HPDE6-E6E7 (cell line): ENCODE measurements at regions not wholly inside any gene's neighbourhood (a gene's known extent, or its start where the extent isn't known, plus 50 kb on each side); places are given as distances from the start of the nearest gene placed in this dataset.
A peak's percentile ranks its signal among the peaks of the same experiment; 100 is the strongest.
"Not testable (repeated sequence)": the region's sequence is repeated elsewhere in the genome, so short reads cannot be mapped to it uniquely, and the experiment has no call there.

Source experiments
- DNase-seq: peaks from one replicate; pipeline ENCODE4 v3.0.0; 2011; ENCODE audit warnings: missing footprints; ENCODE audit errors: extremely low spot score

DNA sequence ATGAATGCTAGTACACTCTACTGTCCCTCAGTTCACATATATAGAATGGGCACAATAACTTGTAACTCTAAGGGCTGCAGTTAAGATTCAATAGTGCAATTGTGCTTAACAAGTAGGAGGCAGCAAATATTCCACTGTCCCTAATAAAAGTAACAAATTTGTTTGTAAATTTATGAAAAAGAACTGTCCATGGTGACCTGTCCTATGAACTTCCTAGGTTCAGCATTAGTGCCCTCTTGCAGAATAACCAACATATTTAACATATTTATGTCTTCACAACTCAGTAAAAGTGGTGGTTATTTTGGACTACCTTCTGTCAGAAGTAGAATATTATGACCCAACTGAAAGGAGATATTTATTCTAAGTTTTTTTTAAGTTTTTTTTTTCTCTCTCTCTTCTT, 327.8 kb downstream of the CENPW start:
- no peak for DNase-seq

DNA sequence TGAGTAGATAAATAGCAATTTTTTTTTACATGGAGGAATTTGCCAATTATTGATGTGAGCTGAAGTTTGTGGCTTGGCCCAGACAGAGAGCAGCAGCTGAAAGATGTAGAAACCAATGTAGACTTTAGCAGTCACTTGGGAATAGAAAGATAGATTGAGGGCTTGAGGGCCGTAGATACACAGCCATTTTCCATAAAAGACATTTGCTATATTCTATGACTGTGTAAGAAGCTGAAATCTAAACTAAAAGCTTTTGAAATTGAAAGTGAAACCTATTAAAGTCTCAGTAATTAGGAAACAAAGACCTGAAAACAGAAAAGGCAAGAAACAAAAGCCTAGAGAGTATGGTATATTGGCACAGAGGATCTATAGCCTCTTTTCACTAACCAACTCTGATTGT, 332.7 kb downstream of the CENPW start:
- no peak for DNase-seq

DNA sequence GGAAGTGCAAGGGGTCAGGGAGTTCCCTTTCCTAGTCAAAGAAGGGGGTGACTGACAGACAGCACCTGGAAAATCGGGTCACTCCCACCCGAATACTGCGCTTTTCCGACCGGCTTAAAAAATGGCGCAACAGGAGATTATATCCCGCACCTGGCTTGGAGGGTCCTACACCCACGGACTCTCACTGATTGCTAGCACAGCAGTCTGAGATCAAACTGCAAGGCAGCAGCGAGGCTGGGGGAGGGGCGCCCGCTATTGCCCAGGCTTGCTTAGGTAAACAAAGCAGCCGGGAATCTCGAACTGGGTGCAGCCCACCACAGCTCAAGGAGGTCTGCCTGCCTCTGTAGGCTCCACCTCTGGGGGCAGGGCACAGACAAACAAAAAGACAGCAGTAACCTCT, 333.8 kb downstream of the CENPW start:
- DNase-seq: not testable (repeated sequence)

DNA sequence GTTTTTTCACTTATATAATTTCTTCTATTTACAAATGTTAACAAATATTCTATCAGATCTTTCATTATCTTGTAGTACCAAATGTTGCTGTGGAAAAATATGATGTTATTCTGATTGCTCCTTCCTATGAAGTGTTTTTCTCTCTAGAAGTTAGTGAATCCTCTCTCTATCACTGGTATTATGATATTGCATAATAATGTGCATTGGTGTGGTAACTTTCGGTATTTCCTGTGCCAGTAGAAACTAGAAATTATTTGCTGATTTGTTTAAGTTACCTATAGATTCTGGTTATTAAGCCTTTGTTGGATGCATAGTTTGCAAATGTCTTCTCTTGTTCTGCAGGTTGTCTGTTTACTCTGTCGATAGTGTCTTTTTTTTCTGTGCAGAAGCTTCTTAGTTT, 342.5 kb downstream of the CENPW start:
- DNase-seq: no peak

DNA sequence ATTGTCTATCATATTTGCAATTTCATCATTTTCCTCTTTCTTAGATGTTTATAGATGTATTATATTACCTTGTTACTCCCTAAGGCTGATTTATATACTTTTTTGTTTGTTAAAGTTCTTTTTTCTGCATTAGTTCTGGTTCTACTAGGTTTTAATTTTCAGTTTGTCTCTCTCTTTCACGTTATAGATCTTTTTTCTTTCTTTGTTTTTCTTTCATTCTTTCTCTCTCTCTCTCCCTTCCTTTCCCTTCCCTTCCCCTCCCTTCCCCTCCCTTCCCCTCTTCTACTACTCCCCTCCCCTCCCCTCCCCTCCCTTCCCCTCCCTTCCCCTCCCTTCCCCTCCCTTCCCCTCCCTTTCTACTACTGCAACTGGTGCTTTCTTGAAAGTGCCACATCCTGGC, 345.3 kb downstream of the CENPW start:
- no peak for DNase-seq

DNA sequence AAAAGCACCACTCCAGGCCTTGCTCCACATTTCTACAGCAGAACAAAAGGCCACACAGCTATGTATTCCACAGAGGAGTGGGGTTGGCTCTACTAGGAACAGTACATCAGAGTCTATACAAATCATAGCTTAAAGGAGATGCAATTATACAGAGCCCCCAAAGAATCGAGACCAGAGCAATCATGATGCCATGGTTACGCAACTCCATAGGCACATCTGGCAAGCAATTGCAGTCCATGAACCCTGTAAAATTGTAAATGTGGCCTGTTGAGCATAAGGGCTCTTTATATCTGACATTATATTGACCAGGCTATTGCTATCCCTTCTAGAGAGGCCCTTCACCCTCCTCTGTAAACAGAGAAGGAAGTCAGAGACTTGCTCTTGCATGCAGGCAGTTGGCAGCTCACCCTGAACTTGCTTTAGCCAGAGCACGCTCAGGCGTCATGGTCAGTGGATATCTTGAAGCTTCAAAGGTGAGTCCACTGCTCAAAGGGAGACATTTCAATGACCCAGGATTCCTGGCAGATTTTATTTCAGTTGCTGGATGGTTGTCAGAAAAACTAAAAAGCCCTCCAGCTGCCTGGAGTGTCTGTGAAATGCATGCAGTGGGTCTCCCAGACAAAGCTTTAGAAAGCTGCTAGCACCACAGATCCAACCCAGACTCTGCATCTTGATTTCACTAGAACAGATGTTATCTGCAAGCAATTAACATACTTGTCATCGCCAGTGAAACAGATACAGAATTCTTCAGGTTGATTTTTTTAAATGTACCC, 357.2 kb downstream of the CENPW start:
- no peak for DNase-seq

DNA sequence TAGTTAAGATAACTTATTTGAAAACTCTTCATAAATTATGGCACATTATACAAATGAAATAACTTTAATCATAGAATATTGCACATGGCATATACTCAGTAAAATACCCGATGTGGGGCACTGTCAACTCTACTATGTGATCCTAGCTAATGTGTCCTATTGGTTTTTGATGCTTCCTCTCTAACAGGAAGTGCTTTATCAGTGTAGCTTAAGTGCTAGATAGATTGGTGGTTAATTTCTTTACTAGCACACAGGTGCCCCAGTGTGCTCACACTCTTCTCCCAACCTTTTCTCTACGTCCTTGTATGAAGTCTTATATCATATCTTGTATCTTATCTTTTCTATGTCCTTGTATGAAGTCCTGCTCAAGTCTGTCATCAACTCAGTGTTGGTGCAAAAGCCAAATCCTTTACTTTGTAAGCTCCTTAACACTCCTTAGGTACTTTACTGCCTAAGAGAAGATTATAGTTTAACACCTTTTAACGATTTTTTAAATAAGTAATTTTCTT, 358.9 kb downstream of the CENPW start:
- DNase-seq: no peak

DNA sequence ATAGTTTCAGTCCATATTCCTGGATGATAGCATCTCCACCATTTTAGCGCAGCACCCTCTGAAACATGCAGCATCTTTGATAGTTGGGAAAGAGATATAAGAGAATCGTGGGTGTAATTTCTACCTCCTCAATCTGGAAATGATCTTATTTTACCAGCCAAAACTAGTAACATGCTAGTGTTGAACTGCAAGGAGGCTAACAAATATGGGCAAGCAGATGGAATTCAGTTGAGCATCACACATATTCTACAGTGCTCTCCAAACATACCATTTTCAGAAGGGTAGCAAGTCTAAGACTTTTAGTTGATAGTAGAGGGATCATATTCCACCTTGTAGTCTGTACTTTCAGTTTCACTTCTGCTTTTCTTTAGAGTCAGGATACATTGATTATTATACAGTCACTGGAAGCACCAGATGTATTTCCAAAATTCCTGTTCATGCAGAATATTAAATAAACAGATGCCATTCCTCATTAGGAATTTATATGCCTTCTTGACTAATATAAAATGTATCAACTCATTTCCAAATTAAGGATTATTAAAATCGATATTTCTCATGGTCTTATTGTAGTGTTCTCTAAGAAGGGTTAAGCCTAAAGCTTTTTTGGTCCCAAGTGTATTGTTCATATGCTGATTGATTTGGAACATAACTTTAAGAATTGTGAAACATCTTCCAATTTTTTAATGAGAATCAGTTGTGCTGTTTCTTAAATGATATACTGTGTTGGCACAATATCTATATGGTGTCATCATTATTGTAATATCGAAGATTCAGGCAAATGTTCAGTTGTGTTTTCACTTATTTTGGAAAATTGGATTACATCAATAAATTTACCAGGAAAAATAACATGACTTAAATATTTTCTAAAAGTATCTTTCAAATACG, 362.0 kb downstream of the CENPW start:
- peak; percentile 8 for DNase-seq

DNA sequence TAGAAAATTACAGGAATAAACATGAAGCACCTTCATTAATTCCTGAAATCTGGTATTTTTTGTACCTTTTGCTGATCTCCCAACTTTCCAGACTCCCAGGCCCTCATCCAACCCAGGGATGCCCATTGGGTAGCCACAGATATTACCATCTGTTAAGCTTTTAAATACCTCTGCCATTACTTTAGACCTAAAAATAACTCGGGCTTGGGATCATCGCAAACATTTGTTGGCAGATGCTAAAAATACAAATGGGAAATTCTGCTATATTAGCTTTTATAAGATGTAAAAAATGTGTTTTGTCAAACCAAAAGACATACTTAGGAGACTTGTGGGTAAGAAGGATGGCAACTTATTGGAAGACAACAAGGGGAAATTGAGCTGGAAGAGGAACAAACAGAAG, 376.1 kb downstream of the CENPW start:
- no peak for DNase-seq

DNA sequence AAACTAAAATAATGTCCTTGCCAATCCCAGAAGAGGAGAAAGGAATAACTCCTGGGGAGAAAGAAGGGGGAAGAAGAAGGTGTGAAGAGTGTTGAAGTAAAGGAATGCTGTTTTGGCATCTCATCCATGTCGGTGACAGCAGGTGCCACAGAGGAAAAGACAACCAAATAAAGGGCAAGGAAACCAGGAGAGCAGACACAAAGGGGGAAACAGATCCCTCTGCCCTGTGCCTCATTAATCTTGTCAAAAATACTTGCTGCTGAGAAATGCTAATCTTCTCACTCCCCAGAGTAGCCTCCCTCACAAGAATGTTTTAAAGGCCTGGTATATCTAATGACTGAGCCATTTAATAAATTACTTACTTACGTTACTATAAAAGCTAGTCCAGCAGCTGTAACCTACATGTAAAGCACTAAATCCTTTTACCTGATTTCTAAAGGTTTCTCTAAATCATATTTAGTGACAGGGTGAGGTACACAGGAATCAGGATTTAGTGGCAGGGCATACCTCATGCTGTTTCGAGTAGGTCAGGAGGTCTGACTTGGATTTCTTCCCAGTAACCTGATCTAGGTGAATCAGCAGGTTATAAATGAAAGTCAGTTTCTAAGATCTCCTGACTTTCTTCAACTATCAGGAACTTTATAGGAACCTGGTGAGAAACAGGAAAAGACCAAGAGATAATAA, 377.1 kb downstream of the CENPW start:
- peak; percentile 63 for DNase-seq

DNA sequence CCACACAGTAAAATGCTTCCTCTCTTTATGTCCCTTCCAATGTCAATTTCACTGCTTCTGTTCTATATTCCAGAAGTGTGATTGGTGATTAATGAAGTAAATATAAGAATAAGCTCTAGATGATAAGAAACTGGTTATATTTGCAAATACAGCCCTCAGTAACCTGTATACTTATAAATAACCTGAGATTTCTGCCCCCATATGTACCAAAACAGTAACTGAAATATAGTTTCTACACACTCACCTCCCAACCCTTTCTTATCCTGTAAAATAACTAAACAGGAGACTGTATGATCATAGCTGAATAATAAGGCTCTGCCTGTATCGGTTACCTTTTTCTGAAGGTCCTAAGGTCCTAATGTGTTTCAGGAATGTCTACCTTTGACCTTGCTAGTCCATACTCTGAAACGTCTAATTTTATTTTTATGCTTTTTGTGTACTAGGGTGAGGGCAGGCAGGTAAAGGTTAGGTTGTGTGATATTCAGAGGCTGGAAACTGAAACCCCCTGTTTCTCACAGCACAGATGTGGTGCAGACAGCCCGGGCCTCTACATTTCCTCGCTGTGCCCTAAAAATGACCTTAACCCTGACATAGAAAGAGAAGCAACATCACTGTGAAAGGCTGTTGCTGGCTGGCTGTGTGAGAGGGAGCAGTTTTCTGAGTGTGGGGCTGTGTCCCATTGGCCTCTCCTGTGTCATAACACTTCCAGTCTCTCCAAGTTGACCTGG, 378.8 kb downstream of the CENPW start:
- DNase-seq: no peak

DNA sequence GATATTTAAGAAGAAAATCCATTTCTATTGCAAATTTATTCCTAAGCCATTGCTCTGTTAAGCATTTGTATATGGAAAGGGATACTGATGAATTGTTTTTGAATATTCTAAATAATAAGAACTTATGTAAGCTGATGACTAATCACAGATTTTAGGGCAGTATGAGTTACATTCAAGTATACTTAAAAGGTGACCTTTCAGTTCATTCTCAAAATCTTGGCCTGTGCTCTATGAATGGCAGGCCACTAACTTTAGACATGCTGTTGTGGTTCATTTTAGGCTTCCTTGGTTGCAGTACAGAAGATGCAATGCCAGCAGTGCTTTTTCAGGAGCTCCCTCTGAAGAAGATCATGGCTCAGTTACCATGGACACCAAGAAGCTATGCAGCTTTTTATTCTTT, 380.4 kb downstream of the CENPW start:
- DNase-seq: no peak

DNA sequence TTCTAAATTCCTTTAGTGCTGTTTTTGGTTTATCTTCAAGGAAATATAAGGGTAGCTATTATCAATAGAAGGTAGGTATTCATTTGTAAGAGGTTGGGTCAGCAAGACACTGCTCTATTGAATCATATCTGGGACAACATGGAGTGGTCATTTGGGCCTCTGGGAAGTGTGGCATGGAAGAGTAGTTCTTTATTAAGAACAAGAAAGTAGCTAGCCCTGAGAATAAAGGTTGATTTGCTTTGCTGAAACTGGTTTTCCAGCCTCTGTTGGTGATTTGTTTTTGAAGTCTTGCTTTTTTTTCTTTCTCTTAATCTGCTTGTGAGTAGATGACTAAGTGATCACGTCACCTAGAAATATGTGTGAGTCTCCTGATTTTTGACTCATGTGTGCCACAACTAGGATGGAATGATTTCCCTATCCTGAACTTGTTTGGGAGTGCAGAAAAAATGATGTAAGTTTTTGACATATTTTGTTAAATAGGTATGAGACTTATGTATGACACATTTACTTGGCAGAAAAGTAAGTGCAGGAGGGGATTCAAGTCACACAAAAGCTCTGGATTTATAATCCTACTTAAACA, 381.8 kb downstream of the CENPW start:
- DNase-seq: peak; percentile 56

DNA sequence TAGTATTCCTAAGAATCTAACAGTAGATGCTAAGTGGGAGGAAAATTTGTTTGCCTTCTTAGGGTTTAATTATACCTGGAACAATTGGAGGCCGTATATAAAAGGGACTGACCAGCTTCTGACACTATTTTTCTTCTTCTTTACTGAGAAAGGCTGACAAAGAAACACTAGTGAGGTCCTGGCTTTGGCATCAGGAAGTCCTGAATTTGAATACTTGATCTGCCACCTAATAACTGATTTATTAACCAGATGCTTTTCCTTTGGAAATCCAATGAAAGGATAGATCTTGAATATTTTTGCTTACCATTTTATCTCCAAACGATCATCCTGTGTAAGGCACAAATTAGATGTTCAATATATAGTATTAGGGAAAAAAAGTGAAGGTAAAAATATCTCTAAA, 382.5 kb downstream of the CENPW start:
- no peak for DNase-seq

DNA sequence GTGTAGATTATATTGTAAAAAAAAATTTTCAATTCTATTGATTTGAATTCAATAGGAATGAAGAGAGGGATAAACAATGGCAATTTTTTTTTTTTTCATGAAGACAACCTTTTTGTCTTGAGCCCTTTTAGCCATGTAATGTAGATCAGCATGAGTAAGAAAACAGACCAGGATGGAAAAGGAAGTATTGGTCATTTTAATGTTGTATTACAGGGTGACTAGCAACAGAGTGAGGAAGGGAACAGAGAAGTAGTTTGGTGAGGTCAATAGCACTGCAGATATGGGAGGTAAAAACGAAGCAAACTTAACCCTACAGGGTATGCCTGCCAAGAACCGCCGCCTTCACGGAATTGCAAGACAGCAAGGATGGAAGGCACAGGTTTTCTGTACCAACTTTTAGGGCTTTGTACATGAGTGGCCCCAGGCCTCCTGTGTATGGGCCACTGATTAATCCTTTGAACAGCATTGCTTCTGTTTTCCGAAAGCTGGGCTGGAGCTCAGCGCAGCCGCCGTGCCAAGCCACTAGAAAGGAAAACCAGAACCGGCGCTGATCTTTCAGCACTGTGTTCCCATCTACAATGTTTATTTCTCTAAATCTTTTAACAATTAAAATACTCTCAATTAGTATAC, 383.7 kb downstream of the CENPW start:
- DNase-seq: no peak

DNA sequence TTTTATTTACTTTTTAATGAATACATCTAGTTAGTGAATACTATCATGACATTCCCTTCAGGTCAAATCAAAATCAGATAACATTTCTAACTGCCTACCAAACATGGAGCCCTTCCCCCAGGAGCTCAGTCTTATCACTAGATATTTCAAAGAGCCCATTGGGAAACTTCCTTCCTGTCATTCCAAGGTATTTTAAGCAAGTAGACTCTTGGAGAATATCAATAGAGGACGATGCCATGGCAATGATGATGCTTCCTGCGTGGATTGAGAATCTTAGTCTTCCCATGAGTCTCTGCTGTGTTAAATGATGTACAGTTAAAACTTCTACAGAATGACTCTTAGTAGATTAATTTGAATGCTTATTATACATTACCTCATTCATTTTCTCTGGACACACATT, 384.9 kb downstream of the CENPW start:
- DNase-seq: no peak

DNA sequence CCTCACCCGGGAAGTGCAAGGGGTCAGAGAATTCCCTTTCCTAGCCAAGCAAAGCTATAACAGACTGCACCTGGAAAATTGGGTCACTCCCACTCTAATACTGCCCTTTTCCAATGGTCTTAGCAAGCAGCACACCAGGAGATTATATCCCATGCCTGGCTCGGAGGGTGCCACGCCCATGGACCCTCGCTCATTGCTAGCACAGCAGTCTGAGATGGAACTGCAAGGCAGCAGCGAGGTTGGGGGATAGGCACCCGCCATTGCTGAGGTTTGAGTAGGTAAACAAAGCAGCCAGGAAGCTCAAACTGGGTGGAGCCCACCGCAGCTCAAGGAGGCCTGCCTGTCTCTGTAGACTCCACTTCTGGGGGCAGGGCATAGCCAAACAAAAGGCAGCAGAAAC, 386.5 kb downstream of the CENPW start:
- DNase-seq: not testable (repeated sequence)

DNA sequence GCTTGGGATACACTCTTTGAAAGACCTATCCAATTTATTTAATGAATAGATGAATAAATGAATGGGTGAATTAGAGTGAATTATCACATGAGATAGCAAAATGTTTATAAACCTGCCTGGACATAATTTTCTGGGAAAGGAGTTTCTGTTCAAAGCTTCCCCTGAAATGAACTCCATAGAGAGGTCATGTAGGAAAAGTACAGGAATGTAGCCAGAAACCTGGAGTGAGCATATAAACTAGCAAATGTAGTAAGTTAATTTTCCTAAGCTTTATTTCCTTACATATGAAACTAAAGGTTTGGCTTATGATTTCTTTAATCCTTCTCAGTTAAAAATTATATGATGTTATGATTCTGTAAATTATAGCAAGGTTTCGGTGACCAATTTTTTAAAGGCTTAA, 380.3 kb upstream of the RSPO3 start:
- DNase-seq: no peak

DNA sequence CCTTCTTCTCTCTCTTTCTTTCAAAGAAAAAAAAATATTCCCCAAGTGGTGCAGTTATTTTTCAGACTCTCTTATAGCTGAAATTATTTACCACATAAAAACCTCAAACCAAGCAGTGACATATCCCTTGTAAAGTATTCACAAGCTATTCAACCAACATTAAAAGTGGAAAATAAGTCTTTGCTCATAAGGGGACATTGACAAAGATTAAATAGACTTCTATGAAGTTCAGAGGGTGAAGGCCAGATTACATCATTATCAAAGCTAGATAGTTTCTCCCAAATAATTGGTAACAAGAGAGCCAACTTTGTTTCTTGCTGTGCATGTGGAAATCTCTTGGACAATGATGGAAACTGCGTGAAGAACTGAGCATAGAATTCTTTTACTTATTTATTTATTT, 379.8 kb upstream of the RSPO3 start:
- no peak for DNase-seq

DNA sequence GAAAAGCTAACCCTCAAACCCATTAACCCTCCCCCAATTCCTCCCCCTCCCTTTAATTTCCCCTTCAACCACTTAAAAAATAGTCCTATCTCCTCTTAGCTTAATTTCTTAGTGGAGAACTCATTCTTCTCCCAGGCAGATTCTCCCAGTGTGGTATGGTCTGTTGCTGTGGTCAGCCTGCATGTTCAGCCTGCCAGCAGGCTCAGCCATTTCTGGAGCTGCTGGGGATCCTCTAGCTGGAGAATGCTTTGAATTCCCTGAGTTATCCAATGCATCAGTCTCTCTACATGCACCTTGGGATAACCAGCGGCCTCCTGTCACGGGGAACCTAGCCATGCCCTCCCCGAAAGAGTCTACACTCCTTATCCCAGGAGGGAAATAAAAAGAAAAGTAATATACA, 375.4 kb upstream of the RSPO3 start:
- DNase-seq: no peak
